NCI-H2107 (cell line): ENCODE measurements at regions not wholly inside any gene's neighbourhood (a gene's known extent, or its start where the extent isn't known, plus 50 kb on each side); places are given as distances from the start of the nearest gene placed in this dataset.

Experiments
- DNase-seq: peaks from one replicate; lab custom pipeline; 2025; lab: John Stamatoyannopoulos, UW

GRCh38 chr22:22999523-22999922 is 70.8 kb upstream of the GNAZ start:
- no peak for DNase-seq

- DNase-seq, result no peak
Measured at GRCh38 chr22:23000657-23001347, 69.5 kb upstream of the GNAZ start.

- no peak for DNase-seq
Measured at GRCh38 chr22:23001463-23001862, 68.9 kb upstream of the GNAZ start.

DNA sequence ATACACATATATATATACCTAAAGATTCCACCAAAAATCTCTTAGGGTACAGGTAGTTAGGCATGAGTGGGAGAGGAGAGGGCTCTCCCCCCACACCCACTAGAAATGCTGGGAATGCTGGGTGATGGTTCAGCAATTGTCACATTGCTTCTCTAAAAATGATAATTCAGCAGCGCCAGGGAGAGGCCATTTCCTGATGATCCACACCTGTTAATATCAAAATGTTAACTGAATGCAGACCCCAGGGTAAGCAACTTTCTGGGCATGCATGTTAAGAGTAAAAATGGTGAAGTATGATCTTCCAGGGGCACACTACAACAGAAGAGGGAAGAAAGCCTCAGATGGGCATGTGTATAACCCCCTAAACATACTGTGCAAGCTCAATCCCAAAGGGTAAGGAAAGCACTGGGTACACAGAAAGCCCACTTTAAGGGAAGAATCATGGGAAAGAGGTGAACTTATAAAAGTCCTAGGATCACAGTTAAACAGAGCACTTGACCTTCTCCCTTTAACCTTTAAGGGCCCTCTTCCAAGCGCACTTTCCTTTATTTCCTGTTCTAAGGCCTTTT is 67.6 kb upstream of the GNAZ start:
- DNase-seq, result no peak

- DNase-seq, result no peak
Measured at GRCh38 chr22:23007823-23008222, 62.5 kb upstream of the GNAZ start.

DNA sequence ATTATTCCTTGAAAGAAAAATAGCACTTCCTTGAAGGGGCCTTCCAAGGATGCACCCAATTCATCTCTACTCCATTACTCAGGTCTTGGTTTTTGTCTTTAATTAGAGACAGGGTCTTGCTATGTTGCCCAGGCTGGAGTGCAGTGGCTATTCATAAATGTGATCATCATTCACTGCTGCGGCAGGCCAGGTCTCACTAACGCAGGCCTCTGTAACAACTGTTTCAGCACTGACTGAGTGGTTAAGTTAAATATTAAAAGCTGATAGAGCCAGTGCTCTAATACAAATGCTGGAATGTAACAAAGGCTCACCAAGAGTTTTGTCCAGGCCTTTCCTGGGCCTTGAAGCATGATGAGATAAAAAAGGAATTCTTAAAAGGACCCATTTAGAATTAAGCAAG is 61.4 kb upstream of the GNAZ start:
- DNase-seq, result no peak
